WERI-Rb-1 (cell line): ENCODE measurements at regions not wholly inside any gene's neighbourhood (a gene's known extent, or its start where the extent isn't known, plus 50 kb on each side); places are given as distances from the start of the nearest gene placed in this dataset.
"Not testable (repeated sequence)": the region's sequence is repeated elsewhere in the genome, so short reads cannot be mapped to it uniquely, and the experiment has no call there.

Source experiments
- DNase-seq: peaks from one replicate; pipeline ENCODE4 v3.0.0-alpha.2; 2020
- H3K27ac ChIP-seq: fragments of 250-450 bp; sonication (Bioruptor Pico); 2 replicates; pipeline ENCODE4 v1.5.1; 2020; ENCODE audit warnings: mild to moderate bottlenecking, moderate library complexity
- H3K27me3 ChIP-seq: fragments of 250-450 bp; sonication (Bioruptor Pico); 2 replicates; pipeline ENCODE4 v1.5.1; 2021; ENCODE audit warnings: mild to moderate bottlenecking, low read depth, moderate library complexity; ENCODE audit not compliant: insufficient read depth, severe bottlenecking
- H3K36me3 ChIP-seq: fragments of 250-450 bp; sonication (Bioruptor Pico); 2 replicates; pipeline ENCODE4 v1.5.1; 2020; ENCODE audit warnings: mild to moderate bottlenecking, moderate library complexity
- H3K4me3 ChIP-seq: 2 replicates; pipeline ENCODE4 v1.5.1; 2011; ENCODE audit warnings: low read depth, mild to moderate bottlenecking, control low read depth, low read length
- H3K9me3 ChIP-seq: fragments of 250-450 bp; sonication (Bioruptor Pico); 2 replicates; pipeline ENCODE4 v1.5.1; 2021; ENCODE audit warnings: mild to moderate bottlenecking, moderate library complexity; ENCODE audit not compliant: severe bottlenecking
- TF ChIP-seq, protein P1 (sequence below): IDR thresholded peaks from 2 replicates; pipeline ENCODE4 v1.5.1; 2011; ENCODE audit warnings: low read depth, mild to moderate bottlenecking, control low read depth, inconsistent platforms, low read length

DNA sequence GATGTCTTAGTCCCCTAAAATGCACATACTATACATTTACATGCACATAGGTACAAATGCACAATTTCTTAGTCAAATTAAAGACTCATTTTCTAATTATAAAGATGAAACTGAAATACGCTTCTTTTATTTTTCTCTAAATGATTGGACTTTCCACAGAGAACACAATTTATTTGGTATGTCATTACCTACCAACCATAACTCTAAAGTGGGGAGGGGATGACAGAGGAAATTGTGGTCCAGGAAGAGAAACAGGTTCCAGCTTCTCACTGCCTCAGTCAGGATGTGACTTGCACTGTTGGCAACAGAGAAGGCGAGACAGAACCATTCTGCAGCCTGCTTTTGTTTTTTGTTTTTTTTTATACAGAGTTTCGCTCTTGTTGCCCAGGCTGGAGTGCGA, 1189.2 kb downstream of the PLA2G4A start:
- no peaks in the 10 kb centered on the region for H3K9me3 ChIP-seq
- no peak overlapping the region for H3K4me3 ChIP-seq
- no peaks in the 10 kb centered on the region for H3K27me3 ChIP-seq
- no peak overlapping the region for H3K27ac ChIP-seq
- TF ChIP-seq, protein P1, sequence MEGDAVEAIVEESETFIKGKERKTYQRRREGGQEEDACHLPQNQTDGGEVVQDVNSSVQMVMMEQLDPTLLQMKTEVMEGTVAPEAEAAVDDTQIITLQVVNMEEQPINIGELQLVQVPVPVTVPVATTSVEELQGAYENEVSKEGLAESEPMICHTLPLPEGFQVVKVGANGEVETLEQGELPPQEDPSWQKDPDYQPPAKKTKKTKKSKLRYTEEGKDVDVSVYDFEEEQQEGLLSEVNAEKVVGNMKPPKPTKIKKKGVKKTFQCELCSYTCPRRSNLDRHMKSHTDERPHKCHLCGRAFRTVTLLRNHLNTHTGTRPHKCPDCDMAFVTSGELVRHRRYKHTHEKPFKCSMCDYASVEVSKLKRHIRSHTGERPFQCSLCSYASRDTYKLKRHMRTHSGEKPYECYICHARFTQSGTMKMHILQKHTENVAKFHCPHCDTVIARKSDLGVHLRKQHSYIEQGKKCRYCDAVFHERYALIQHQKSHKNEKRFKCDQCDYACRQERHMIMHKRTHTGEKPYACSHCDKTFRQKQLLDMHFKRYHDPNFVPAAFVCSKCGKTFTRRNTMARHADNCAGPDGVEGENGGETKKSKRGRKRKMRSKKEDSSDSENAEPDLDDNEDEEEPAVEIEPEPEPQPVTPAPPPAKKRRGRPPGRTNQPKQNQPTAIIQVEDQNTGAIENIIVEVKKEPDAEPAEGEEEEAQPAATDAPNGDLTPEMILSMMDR: no peak
- DNase-seq: no peak
- no peaks in the 10 kb centered on the region for H3K36me3 ChIP-seq

DNA sequence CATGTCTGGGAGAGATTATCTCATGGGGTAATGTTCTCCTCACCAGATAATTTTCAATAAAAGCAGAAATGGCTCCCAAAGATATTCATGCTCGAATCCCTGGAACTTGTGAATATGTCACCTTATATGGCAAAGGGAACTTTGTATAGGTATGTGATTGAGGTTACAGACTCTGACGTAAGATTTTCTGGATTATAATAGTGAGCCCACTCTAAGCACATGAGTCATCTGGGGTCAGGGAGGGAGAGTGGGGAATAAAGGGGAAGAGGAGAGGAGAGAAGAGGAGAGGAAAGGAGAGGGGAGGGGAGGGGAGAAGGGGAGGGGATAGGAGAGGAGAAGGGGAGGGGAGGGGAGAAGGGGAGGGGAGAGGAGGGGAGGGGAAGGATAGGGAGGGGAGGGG, 1193.9 kb downstream of the PLA2G4A start:
- Histone ChIP-seq H3K36me3 (no peaks in the 10 kb centered on the region), H3K27me3 (no peaks in the 10 kb centered on the region), H3K9me3 (no peaks in the 10 kb centered on the region), H3K27ac (no peak overlapping the region), H3K4me3 (no peak overlapping the region)
- TF ChIP-seq, protein P1: no peak
- DNase-seq: no peak

DNA sequence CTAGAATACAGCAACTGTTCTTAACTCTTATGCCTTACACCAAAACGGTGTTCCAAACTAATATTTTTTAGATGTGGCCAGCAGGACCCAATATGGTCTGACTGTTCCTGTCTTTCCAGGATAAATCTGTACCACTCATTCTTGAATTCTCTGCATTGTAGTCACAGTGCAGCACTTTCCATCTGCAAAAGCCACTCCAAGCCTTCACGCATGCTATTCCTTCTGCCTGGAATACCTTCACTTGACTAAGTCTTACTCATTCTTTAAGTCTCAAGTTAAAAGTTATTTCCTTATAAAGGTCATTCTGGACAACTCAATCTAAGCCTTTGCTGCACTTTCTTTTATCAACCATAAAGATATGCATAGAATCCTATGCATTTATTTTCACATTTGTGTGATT, 1194.5 kb downstream of the PLA2G4A start:
- Histone ChIP-seq H3K9me3 (no peaks in the 10 kb centered on the region), H3K27me3 (no peaks in the 10 kb centered on the region), H3K4me3 (no peak overlapping the region), H3K36me3 (no peaks in the 10 kb centered on the region), H3K27ac (no peak overlapping the region)
- no peak for DNase-seq
- TF ChIP-seq, protein P1: no peak

DNA sequence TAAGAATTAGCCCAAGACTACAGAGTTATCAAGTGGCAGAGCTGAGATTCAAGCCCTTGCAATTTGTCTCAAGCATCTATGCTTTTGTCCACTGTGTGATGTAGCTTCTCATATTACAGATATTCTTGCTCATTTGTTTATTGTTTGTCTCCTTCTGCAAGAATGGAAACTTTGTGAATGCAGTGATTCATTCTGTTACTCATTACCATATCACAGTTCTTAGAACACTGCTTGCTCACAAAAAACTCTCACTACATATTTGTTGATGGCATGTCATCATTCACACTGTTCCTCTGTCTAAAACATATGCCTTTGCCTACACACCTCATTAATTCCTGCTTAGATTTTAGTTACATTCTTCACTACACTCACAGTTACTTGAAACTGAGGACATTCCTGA, 1198.9 kb downstream of the PLA2G4A start:
- H3K27ac ChIP-seq: no peak overlapping the region
- TF ChIP-seq, protein P1: no peak
- no peaks in the 10 kb centered on the region for H3K27me3 ChIP-seq
- no peak overlapping the region for H3K4me3 ChIP-seq
- no peak for DNase-seq
- H3K36me3 ChIP-seq: no peaks in the 10 kb centered on the region
- no peaks in the 10 kb centered on the region for H3K9me3 ChIP-seq

DNA sequence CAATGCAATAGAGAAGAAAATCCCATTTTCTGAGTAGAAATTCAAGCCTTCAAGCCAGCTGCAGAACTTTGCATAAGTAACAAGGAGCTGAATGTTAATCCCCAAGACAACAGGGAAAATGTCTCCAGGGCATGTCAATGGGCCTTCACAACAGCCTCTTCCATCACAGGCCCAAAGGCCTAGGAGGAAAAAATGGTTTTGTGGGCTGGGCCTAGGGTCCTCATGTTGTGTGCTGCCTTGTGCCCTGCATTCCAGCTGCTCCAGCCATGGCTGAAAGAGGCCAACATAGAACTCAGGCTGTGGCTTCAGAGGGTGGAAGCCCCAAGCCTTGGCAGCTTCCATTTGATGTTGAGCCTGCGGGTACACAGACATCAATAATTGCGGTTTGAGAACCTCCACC, 1208.8 kb downstream of the PLA2G4A start:
- H3K27me3 ChIP-seq, H3K4me3 ChIP-seq, H3K36me3 ChIP-seq, H3K27ac ChIP-seq, DNase-seq, H3K9me3 ChIP-seq: not testable (repeated sequence)

DNA sequence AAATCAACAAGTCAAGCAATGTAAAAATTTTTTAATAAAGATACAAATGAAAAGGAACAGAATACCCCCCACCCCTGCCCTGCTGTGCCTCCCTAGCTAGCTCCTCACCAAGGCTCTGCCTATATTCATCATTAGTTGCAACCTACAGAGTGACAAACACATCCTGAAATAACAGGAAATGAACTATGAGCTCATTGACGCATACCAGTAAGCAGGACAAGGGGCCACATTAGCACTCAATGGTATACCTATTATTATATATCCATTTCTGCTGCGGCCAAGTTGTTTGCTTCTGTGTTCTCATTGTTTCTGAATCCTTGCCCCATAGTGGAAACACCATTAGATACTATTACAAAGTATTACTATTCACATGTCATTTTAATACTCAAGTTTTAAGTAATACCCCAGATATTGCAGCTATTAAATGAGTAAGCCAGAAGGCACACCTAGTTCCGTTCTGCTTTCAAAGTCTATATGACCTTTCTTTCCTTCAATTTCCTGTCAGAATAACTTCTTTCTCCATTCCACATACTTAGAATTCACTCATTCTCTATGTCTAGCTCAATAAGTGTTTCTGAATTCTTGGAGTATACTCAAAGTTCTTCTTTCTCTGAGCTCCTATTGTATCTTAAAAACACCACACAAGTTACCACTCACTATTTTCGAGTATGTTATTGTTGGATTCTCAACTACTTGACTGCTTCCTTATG, 1214.9 kb downstream of the PLA2G4A start:
- no peak for DNase-seq
- Histone ChIP-seq H3K36me3 (no peaks in the 10 kb centered on the region), H3K9me3 (no peaks in the 10 kb centered on the region), H3K4me3 (no peak overlapping the region), H3K27me3 (no peaks in the 10 kb centered on the region), H3K27ac (no peak overlapping the region)
- TF ChIP-seq, protein P1: no peak
